ENCODE measurements at regions not wholly inside any gene's neighbourhood (a gene's known extent, or its start where the extent isn't known, plus 50 kb on each side); places are given as distances from the start of the nearest gene placed in this dataset.
A peak's percentile ranks its signal among the peaks of the same experiment; 100 is the strongest.

DNA sequence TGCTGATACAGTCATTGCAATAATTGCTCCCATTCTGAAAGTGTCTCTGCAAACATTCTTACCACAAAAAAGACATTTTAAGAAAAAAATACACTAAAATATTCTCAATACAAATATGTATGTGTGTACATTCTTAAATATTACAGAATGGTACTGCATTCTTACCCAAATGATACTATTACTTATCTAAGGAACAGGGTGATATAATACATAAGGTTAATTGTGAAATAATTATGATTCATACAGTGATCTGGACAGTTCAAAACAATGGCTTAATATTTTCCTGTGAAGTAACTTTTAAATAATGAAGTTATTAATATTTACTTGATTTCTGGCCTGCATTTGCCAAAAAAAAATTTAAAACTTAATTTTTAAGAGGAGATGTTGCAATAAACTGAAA, 694.6 kb downstream of the TUSC7 start:
- DNase-seq (ENCODE audit: low spot score) = no peak

DNA sequence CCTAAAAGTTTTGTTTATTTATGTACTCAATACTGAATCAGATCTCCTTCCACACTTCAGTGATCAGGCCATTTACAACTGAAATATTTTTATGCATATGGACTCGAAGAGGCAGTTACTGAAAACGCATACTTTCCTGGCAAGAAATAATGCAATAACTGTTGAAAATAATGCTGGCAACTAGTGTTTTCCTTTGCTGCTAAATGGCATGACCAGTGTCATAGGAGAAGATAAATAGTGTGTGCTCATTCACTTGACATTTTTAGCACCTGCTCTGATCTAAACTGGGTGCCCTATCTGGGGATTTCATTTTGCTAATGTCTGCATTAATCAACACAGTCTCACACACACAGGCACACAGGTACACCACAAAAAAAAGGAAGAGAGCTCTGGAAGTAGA, 695.2 kb downstream of the TUSC7 start:
- DNase-seq (ENCODE audit: low spot score) = no peak

- no peak for DNase-seq (ENCODE audit: low spot score)
These were observed 695.8 kb downstream of the TUSC7 start for GRCh38 chr3:117405359-117405758.

- no peak for DNase-seq (ENCODE audit: low spot score)
These were observed 697.7 kb downstream of the TUSC7 start for GRCh38 chr3:117407317-117407716.

- peak; percentile 18 for DNase-seq (ENCODE audit: low spot score)
These were observed 699.2 kb downstream of the TUSC7 start for GRCh38 chr3:117408811-117409210.

- DNase-seq (ENCODE audit: low spot score) = no peak
These were observed 699.7 kb downstream of the TUSC7 start for GRCh38 chr3:117409256-117409655.

GRCh38 chr3:117409701-117410459, 700.3 kb downstream of the TUSC7 start:
- no peak for DNase-seq (ENCODE audit: low spot score)

GRCh38 chr3:117411971-117412370, 702.4 kb downstream of the TUSC7 start:
- DNase-seq (ENCODE audit: low spot score) = no peak

DNA sequence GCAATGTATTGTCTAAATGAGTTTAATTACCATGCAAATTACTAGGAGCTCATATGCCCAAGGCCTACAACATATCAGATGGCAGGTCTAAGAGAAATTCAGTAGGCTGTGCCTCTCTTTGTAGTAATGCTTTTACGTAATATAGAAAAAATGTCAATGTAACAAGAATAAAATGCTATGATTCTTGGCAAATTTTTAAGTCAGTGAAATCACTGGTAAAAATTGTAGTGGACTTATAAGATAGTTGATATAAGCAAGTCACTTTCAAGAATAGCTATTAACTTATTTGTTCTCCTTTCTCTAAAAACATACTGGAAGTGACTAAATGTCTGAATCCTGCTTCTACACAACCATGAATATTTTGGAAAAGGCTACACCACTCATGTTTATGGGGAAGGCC, 707.8 kb downstream of the TUSC7 start:
- DNase-seq (ENCODE audit: low spot score) = peak; percentile 11

GRCh38 chr3:117427081-117427480, 717.5 kb downstream of the TUSC7 start:
- no peak for DNase-seq (ENCODE audit: low spot score)

GRCh38 chr3:117433427-117433826, 723.8 kb downstream of the TUSC7 start:
- no peak for DNase-seq (ENCODE audit: low spot score)

- no peak for DNase-seq (ENCODE audit: low spot score)
These were observed 725.3 kb downstream of the TUSC7 start for GRCh38 chr3:117434661-117435412.

- DNase-seq (ENCODE audit: low spot score) = no peak
These were observed 725.9 kb downstream of the TUSC7 start for GRCh38 chr3:117435506-117435905.

DNA sequence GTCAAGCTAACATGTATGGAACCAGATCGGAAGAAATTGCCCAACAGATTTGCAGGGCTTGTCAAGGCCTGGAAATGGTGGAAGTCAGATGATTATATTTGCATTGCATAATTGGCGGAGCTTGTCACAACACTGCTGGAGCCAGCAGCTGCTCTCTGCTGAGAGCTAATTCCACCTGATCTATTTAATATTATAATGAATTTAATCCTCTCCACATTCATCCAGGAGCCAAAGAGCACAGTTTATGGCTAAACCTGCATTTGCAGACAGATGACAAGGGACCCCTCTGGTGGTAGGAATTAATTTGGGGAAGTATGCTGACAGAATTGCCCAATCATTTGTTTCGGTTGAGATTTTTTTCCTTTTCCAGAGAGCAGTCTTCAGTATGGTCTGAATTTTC, 730.2 kb downstream of the TUSC7 start:
- DNase-seq (ENCODE audit: low spot score) = peak; percentile 22

DNA sequence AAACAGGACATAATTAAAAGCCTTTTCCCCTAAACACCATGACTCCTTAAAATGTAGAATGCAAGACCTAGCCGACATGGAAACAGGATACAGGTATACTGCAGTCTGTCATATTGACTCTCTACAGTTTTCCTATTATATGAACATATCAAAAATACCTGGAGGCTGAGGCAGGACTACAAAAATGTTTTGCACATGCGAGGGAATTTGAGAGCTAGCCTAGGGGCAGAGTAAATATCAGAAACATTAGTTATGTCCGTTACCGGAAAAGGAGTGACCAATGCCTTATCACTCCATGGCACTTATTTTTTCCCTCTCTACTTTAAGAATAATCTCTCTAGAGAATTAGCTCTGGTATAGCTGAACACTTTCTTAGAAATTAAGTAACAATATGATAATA, 732.3 kb downstream of the TUSC7 start:
- DNase-seq (ENCODE audit: low spot score) = no peak

GRCh38 chr3:117442566-117442965, 733.0 kb downstream of the TUSC7 start:
- no peak for DNase-seq (ENCODE audit: low spot score)

DNA sequence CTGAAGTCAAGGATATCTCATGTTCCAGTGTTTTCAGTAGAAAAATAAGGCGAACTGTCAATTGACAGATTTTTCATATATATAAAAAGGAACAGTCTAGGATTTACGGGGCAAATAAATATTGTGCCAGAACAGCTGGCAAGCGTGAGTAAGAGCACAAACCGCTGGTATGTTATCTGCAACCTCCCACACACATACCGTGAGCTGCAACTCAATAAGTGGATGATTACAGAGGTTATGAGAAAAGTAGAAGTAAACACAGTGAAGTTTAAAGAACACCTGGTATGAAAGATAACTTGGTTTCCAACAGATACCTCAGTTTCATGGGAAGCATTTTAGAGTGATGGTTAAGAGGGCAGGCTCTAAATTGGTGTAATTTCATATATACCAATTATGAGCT, 733.4 kb downstream of the TUSC7 start:
- DNase-seq (ENCODE audit: low spot score) = no peak

- no peak for DNase-seq (ENCODE audit: low spot score)
These were observed 734.6 kb downstream of the TUSC7 start for GRCh38 chr3:117444175-117444574.

DNA sequence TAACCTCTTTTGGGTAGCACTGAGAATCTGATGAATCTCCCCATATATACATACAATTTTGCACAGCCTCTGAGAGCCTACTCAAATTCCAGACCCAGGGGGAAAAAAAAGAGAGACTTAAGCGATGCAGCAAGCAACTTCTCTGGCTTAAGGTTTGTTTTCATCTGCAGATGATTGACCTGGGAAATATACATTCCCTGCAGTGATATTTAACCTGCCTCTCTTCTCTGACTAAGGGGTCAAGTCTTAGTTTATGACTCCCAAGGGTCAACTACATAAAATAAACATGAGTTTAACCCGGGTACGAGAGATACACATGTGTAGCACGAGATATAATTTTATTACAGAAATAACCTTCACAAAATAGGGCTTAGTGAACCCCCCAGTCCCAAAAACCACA, 737.8 kb downstream of the TUSC7 start:
- no peak for DNase-seq (ENCODE audit: low spot score)

- DNase-seq (ENCODE audit: low spot score) = no peak
These were observed 740.4 kb downstream of the TUSC7 start for GRCh38 chr3:117450026-117450425.

DNA sequence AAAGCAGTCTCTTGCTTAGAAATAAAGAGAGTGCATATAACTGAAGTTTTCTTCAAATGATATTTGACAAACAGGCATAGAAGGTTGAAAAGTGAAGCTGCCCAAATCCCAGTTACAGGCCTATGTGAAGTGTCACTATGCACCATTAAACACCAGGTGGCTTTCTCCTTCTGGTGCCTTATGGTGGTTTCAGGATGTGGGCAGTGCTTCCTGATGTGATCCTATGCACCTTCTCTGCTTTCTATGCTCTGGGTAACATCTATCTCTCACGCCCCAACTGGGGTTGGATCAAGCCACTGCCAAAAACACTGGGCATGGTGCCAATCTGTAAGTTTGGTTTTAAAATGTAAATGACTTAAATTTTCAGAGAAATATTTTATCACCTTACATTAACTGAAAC, 744.7 kb downstream of the TUSC7 start:
- no peak for DNase-seq (ENCODE audit: low spot score)

- no peak for DNase-seq (ENCODE audit: low spot score)
These were observed 745.3 kb downstream of the TUSC7 start for GRCh38 chr3:117454908-117455307.

DNA sequence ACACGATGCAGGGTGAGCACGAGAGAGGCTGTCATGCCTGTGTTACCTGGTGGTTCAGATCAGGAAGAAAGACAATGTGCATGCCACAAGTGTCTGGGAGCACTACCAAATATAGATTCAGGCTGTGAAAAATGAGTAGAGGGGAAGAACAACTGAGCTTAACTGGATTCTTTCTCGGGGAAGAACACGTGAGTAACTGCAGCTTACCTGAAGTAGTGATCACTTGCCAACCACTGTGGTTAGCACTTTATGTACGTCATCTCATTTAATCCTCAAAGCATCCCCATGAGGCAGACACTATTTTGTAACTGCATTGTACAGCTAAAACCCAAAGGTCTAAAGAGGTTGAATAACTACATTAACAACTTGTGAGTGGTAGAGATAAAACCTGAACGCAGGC, 746.2 kb downstream of the TUSC7 start:
- no peak for DNase-seq (ENCODE audit: low spot score)

Data from AG20443 (cell line).